RWPE2 (cell line): ENCODE measurements at regions not wholly inside any gene's neighbourhood (a gene's known extent, or its start where the extent isn't known, plus 50 kb on each side); places are given as distances from the start of the nearest gene placed in this dataset.

Source experiments
- ATAC-seq: fragments of 200-7000 bp; cut with Tn5 transposase; 3 replicates; pipeline ENCODE4 v1.9.1; 2021; ENCODE audit warnings: low read depth
- DNase-seq: peaks from one replicate; pipeline ENCODE4 v3.0.0-alpha.2; 2020; ENCODE audit warnings: low spot score
- H3K27ac ChIP-seq: fragments of 450-650 bp; 2 replicates; pipeline ENCODE4 v1.5.1; 2017; ENCODE audit warnings: mild to moderate bottlenecking; ENCODE audit not compliant: poor library complexity, severe bottlenecking
- H3K27me3 ChIP-seq: fragments of 250-450 bp; sonication (Bioruptor Pico); 2 replicates; pipeline ENCODE4 v1.5.1; 2021; ENCODE audit warnings: mild to moderate bottlenecking, moderate library complexity; ENCODE audit not compliant: insufficient read depth, poor library complexity, severe bottlenecking
- H3K36me3 ChIP-seq: fragments of 250-450 bp; sonication (Bioruptor Pico); 2 replicates; pipeline ENCODE4 v1.5.1; 2020; ENCODE audit warnings: low read depth, mild to moderate bottlenecking, moderate library complexity
- H3K4me1 ChIP-seq: fragments of 250-450 bp; sonication (Bioruptor Pico); 2 replicates; pipeline ENCODE4 v1.5.1; 2021; ENCODE audit warnings: mild to moderate bottlenecking, moderate library complexity; ENCODE audit not compliant: insufficient read depth, poor library complexity, severe bottlenecking
- H3K4me3 ChIP-seq: fragments of 250-450 bp; sonication (Bioruptor Pico); 2 replicates; pipeline ENCODE4 v1.5.1; 2021; ENCODE audit warnings: mild to moderate bottlenecking, moderate library complexity; ENCODE audit not compliant: severe bottlenecking
- H3K9me3 ChIP-seq: fragments of 250-450 bp; sonication (Bioruptor Pico); 2 replicates; pipeline ENCODE4 v1.5.1; 2021; ENCODE audit warnings: mild to moderate bottlenecking, moderate library complexity; ENCODE audit not compliant: severe bottlenecking
- CTCF ChIP-seq: fragments of 450-650 bp; IDR thresholded peaks from one replicate; pipeline ENCODE4 v1.5.1; 2017; ENCODE audit warnings: mild to moderate bottlenecking, moderate library complexity; ENCODE audit not compliant: poor library complexity, severe bottlenecking

GRCh38 chr13:64223016-64223415, 2807.4 kb upstream of the PCDH20 start:
- H3K4me3 ChIP-seq, result no peak overlapping the region
- TF ChIP-seq CTCF, result no peak
- no peak for DNase-seq
- no peak for ATAC-seq
- no peak overlapping the region for H3K27ac ChIP-seq
- no peaks in the 10 kb centered on the region for H3K27me3 ChIP-seq
- H3K4me1 ChIP-seq, result no peaks in the 10 kb centered on the region
- H3K9me3 ChIP-seq, result no peaks in the 10 kb centered on the region
- no peaks in the 10 kb centered on the region for H3K36me3 ChIP-seq

- Histone ChIP-seq H3K27me3 (no peaks in the 10 kb centered on the region), H3K36me3 (no peaks in the 10 kb centered on the region), H3K9me3 (no peaks in the 10 kb centered on the region), H3K27ac (no peak overlapping the region), H3K4me1 (no peaks in the 10 kb centered on the region), H3K4me3 (no peak overlapping the region)
- TF ChIP-seq CTCF, result no peak
- ATAC-seq (no peak), DNase-seq (no peak)
These were observed 2791.0 kb upstream of the PCDH20 start for GRCh38 chr13:64206430-64207225.

- no peak overlapping the region for H3K4me3 ChIP-seq
- H3K4me1 ChIP-seq, result no peaks in the 10 kb centered on the region
- no peak for TF ChIP-seq CTCF
- no peaks in the 10 kb centered on the region for H3K9me3 ChIP-seq
- no peak for ATAC-seq
- DNase-seq, result no peak
- no peaks in the 10 kb centered on the region for H3K36me3 ChIP-seq
- no peak overlapping the region for H3K27ac ChIP-seq
- no peaks in the 10 kb centered on the region for H3K27me3 ChIP-seq
These were observed 2786.9 kb upstream of the PCDH20 start for GRCh38 chr13:64202517-64202916.

- no peaks in the 10 kb centered on the region for H3K9me3 ChIP-seq
- H3K36me3 ChIP-seq, result no peaks in the 10 kb centered on the region
- no peaks in the 10 kb centered on the region for H3K27me3 ChIP-seq
- ATAC-seq, result no peak
- no peak for TF ChIP-seq CTCF
- H3K4me3 ChIP-seq, result no peak overlapping the region
- no peaks in the 10 kb centered on the region for H3K4me1 ChIP-seq
- no peak overlapping the region for H3K27ac ChIP-seq
- DNase-seq, result no peak
These were observed 2781.6 kb upstream of the PCDH20 start for GRCh38 chr13:64197232-64197631.
